GM23338 (cell line): ENCODE measurements at regions not wholly inside any gene's neighbourhood (a gene's known extent, or its start where the extent isn't known, plus 50 kb on each side); places are given as distances from the start of the nearest gene placed in this dataset.

ENCODE experiments used
- ATAC-seq: fragments of 200-7000 bp; cut with Tn5 transposase; 3 replicates; pipeline ENCODE4 v1.9.1; 2020
- DNase-seq: peaks from one replicate; pipeline ENCODE4 v3.0.0-alpha.2; 2015; ENCODE audit warnings: low spot score
- H2AFZ ChIP-seq: fragments of 200-600 bp; sonication (generic); 2 replicates; pipeline ENCODE4 v1.8.0; 2016; ENCODE audit warnings: antibody characterized with exemption, mild to moderate bottlenecking, moderate library complexity
- H3F3A ChIP-seq: fragments of 200-600 bp; sonication (generic); replicated peaks from 2 replicates; pipeline ENCODE4 v1.8.0; 2017; ENCODE audit warnings: antibody characterized with exemption, mixed run types, low read depth
- H3K27ac ChIP-seq: fragments of 200-600 bp; sonication (generic); 2 replicates; pipeline ENCODE4 v1.6.1; 2016; ENCODE audit warnings: low read depth
- H3K27me3 ChIP-seq: fragments of 200-600 bp; sonication (generic); 2 replicates; pipeline ENCODE4 v1.8.0; 2016; ENCODE audit warnings: mild to moderate bottlenecking, mixed run types, moderate library complexity; ENCODE audit not compliant: insufficient read depth
- H3K36me3 ChIP-seq: fragments of 200-600 bp; sonication (generic); 2 replicates; pipeline ENCODE4 v1.8.0; 2016; ENCODE audit warnings: mild to moderate bottlenecking; ENCODE audit not compliant: insufficient read depth
- H3K4me1 ChIP-seq: fragments of 200-600 bp; sonication (generic); 2 replicates; pipeline ENCODE4 v1.8.0; 2016; ENCODE audit warnings: mild to moderate bottlenecking, moderate library complexity; ENCODE audit not compliant: insufficient read depth
- H3K4me2 ChIP-seq: fragments of 200-600 bp; sonication (generic); 2 replicates; pipeline ENCODE4 v1.7.1; 2017; ENCODE audit warnings: mixed run types
- H3K4me3 ChIP-seq: fragments of 200-600 bp; sonication (generic); 2 replicates; pipeline ENCODE4 v1.6.1; 2016; ENCODE audit warnings: mixed run types
- H3K79me2 ChIP-seq: fragments of 200-600 bp; sonication (generic); replicated peaks from 2 replicates; pipeline ENCODE4 v1.8.0; 2017; ENCODE audit warnings: mild to moderate bottlenecking; ENCODE audit not compliant: insufficient read depth
- H3K9me2 ChIP-seq: fragments of 200-600 bp; sonication (generic); 2 replicates; pipeline ENCODE4 v1.8.0; 2017; ENCODE audit not compliant: insufficient read depth
- H4K20me1 ChIP-seq: fragments of 200-600 bp; sonication (generic); replicated peaks from 2 replicates; pipeline ENCODE4 v1.8.0; 2017; ENCODE audit warnings: mild to moderate bottlenecking; ENCODE audit not compliant: insufficient read depth
- H3K27ac Mint-ChIP-seq: 2 replicates; pipeline ENCODE4 v1.8.0; 2020; ENCODE audit warnings: inconsistent platforms, mild to moderate bottlenecking, moderate library complexity, mixed read lengths
- H3K27me3 Mint-ChIP-seq: 3 replicates; pipeline ENCODE4 v1.8.0; 2022; ENCODE audit warnings: low read depth, mild to moderate bottlenecking, moderate library complexity, mixed read lengths, inconsistent platforms; ENCODE audit not compliant: insufficient read depth, poor library complexity
- H3K36me3 Mint-ChIP-seq: 3 replicates; pipeline ENCODE4 v1.8.0; 2021; ENCODE audit warnings: low read depth, mild to moderate bottlenecking, inconsistent platforms, moderate library complexity, mixed read lengths
- H3K4me1 Mint-ChIP-seq: 3 replicates; pipeline ENCODE4 v1.8.0; 2020; ENCODE audit warnings: mild to moderate bottlenecking, inconsistent platforms, mixed read lengths
- H3K4me3 Mint-ChIP-seq: 3 replicates; pipeline ENCODE4 v1.8.0; 2021; ENCODE audit warnings: moderate library complexity, mild to moderate bottlenecking, inconsistent platforms, mixed read lengths
- H3K9me3 Mint-ChIP-seq: 3 replicates; pipeline ENCODE4 v1.8.0; 2020; ENCODE audit warnings: moderate library complexity, mild to moderate bottlenecking, inconsistent platforms, mixed read lengths
- CREB1 ChIP-seq: fragments of 250-450 bp; sonication (Bioruptor Pico); IDR thresholded peaks from 2 replicates; pipeline ENCODE4 v1.5.0; 2020; ENCODE audit warnings: low read depth, mild to moderate bottlenecking, moderate library complexity
- CTCF ChIP-seq, 2 experiments: fragments of 200-600 bp in 1 of 2; sonication (generic) in 1 of 2; conservative IDR thresholded peaks; 2 replicates each; pipeline versions ENCODE4 v1.5.1 to v1.6.1; 2016 to 2017; ENCODE audit warnings: antibody characterized with exemption in 2 of 2, low read depth in 2 of 2, mild to moderate bottlenecking in 2 of 2, moderate library complexity in 1 of 2
- ETS1 ChIP-seq: IDR thresholded peaks from 2 replicates; pipeline ENCODE4 v1.6.1; 2016; ENCODE audit warnings: antibody characterized with exemption
- EZH2 ChIP-seq: fragments of 200-600 bp; sonication (generic); IDR thresholded peaks from one replicate; pipeline ENCODE4 v1.8.0; 2017; ENCODE audit warnings: antibody characterized with exemption, mild to moderate bottlenecking, low read depth; ENCODE audit not compliant: unreplicated experiment
- EZH2phosphoT487 ChIP-seq: fragments of 200-600 bp; sonication (generic); IDR thresholded peaks from one replicate; pipeline ENCODE4 v1.8.1; 2018; ENCODE audit warnings: antibody characterized with exemption; ENCODE audit not compliant: unreplicated experiment
- JUNB ChIP-seq: IDR thresholded peaks from one replicate; pipeline ENCODE4 v1.6.1; 2016; ENCODE audit warnings: antibody characterized with exemption; ENCODE audit not compliant: unreplicated experiment
- POLR2AphosphoS5 ChIP-seq: IDR thresholded peaks from 2 replicates; pipeline ENCODE4 v1.6.1; 2016; ENCODE audit warnings: antibody characterized with exemption, low read depth
- REST ChIP-seq: IDR thresholded peaks from one replicate; pipeline ENCODE4 v1.6.1; 2018; ENCODE audit warnings: antibody characterized with exemption; ENCODE audit not compliant: unreplicated experiment
- STAT1 ChIP-seq: IDR thresholded peaks from one replicate; pipeline ENCODE4 v1.6.1; 2016; ENCODE audit warnings: antibody characterized with exemption; ENCODE audit not compliant: unreplicated experiment
- ZNF331 ChIP-seq: fragments of 250-450 bp; sonication (Bioruptor Pico); IDR thresholded peaks from 2 replicates; pipeline ENCODE4 v1.5.0; 2020; ENCODE audit warnings: low read depth, mild to moderate bottlenecking, moderate library complexity
- ZNF462 ChIP-seq: fragments of 250-450 bp; sonication (Bioruptor Pico); IDR thresholded peaks from 2 replicates; pipeline ENCODE4 v1.5.0; 2020; ENCODE audit warnings: mild to moderate bottlenecking, moderate library complexity

- Histone ChIP-seq H3K4me3 (no peak overlapping the region), H3K27ac (no peak overlapping the region), H3K9me2 (0 out of 2 replicates have a peak, but pooled peaks cover 1% of the 10 kb centered on the region), H4K20me1 (no peaks in the 10 kb centered on the region), H3K27me3 (no peaks in the 10 kb centered on the region), H3K79me2 (no peaks in the 10 kb centered on the region), H3K36me3 (no peaks in the 10 kb centered on the region), H3K4me1 (no peaks in the 10 kb centered on the region; the same call in 1 of the 2 replicates), H2AFZ (no peak overlapping the region), H3K4me2 (no peak overlapping the region), H3F3A (no peaks in the 10 kb centered on the region)
- DNase-seq: peak; percentile 23
- ATAC-seq: peak; percentile 38; the same call in 2 of the 3 replicates
- Mint-ChIP-seq H3K4me3 (no peak overlapping the region), H3K4me1 (peaks cover 15% of the 10 kb centered on the region; the same call in 2 of the 3 replicates), H3K36me3 (no peaks in the 10 kb centered on the region), H3K9me3 (no peaks in the 10 kb centered on the region), H3K27me3 (no peaks in the 10 kb centered on the region), H3K27ac (no peak overlapping the region)
- TF ChIP-seq EZH2: no peak
- TF ChIP-seq ETS1: no peak
- no peak for TF ChIP-seq REST
- no peak for TF ChIP-seq ZNF331 (CRISPR knock-in tag)
- TF ChIP-seq STAT1: no peak
- TF ChIP-seq CTCF (conservative IDR thresholded peaks at IDR 0.05; ENCODE audit: low read depth in 2 of 2): no peak
- no peak for TF ChIP-seq JUNB
- TF ChIP-seq ZNF462 (CRISPR knock-in tag): no peak
- TF ChIP-seq POLR2AphosphoS5: no peak
- TF ChIP-seq CREB1 (CRISPR knock-in tag): no peak
- no peak for TF ChIP-seq EZH2phosphoT487
These were observed 173.7 kb upstream of the ZNF507 start for GRCh38 chr19:32171719-32172151.
